HepG2 (cell line): ENCODE measurements at regions not wholly inside any gene's neighbourhood (a gene's known extent, or its start where the extent isn't known, plus 50 kb on each side); places are given as distances from the start of the nearest gene placed in this dataset.
"Not testable (repeated sequence)": the region's sequence is repeated elsewhere in the genome, so short reads cannot be mapped to it uniquely, and the experiment has no call there.

Experiments used
- ATAC-seq: fragments of 200-7000 bp; cut with Tn5 transposase; 3 replicates; pipeline ENCODE4 v1.9.1; 2020; ENCODE audit warnings: mild to moderate bottlenecking, moderate library complexity
- BruUV-seq: library from RNA; stranded (reverse); fragments of 400-500 nt; replicated peaks from 2 replicates; lab custom pipeline; 2021; lab: Mats Ljungman, UMichigan
- CTCF ChIA-PET: fragments of 300-600 bp; formaldehyde crosslinking; extraction: SDS; loops from one replicate; lab custom pipeline; 2021; ENCODE audit warnings: low total read pairs, inconsistent platforms, low intra/inter-chr PET ratio; lab: Yijun Ruan, JAX
- POLR2A ChIA-PET: fragments of 350-600 bp; sonication (Branson Sonifier 250); formaldehyde crosslinking; loops from one replicate; lab custom pipeline; 2020; ENCODE audit warnings: antibody characterized with exemption, inconsistent platforms; lab: Yijun Ruan, JAX
- DNase-seq: peaks from one replicate; pipeline ENCODE4 v3.0.0-alpha.2; 2015; ENCODE audit warnings: low spot score
- FAIRE-seq: peaks from 3 replicates; lab custom pipeline; 2011; peaks lifted over from hg19 to GRCh38; lab: Jason Lieb, UNC
- H2AFZ ChIP-seq: one replicate; pipeline ENCODE4 v1.6.1; 2011; ENCODE audit warnings: low read length, inconsistent platforms
- H3K27ac ChIP-seq: fragments of 300-600 bp; 3 replicates; pipeline ENCODE4 v1.8.0; 2011; ENCODE audit warnings: mixed run types, mild to moderate bottlenecking, mixed read lengths, low read length, inconsistent platforms; ENCODE audit not compliant: insufficient read depth; ENCODE audit errors: extremely low read length
- H3K27me3 ChIP-seq, 2 experiments: fragments of 200-600 bp in 1 of 2; 2 replicates in 1 of 2; 3 replicates in 1 of 2; pipeline versions ENCODE4 v1.6.0 to v1.8.0; 2011; ENCODE audit warnings: low read length in 2 of 2, mild to moderate bottlenecking in 2 of 2, moderate library complexity in 2 of 2, inconsistent platforms in 1 of 2; ENCODE audit not compliant: insufficient read depth in 2 of 2, control insufficient read depth in 1 of 2
- H3K36me3 ChIP-seq, 2 experiments: fragments of 200-600 bp in 1 of 2; replicated peaks in 1 of 2; 2 replicates in 1 of 2; 3 replicates in 1 of 2; pipeline versions ENCODE4 v1.5.1 to v1.8.0; 2011; ENCODE audit warnings: low read length in 2 of 2, inconsistent platforms in 1 of 2; ENCODE audit not compliant: insufficient read depth in 2 of 2, control insufficient read depth in 1 of 2
- H3K4me1 ChIP-seq: 2 replicates; pipeline ENCODE4 v1.5.1; 2012; ENCODE audit warnings: low read length, inconsistent platforms; ENCODE audit not compliant: insufficient read depth
- H3K4me2 ChIP-seq: 2 replicates; pipeline ENCODE4 v1.6.0; 2011; ENCODE audit warnings: low read depth, low read length, inconsistent platforms
- H3K4me3 ChIP-seq, 3 experiments: fragments of 200-600 bp in 1 of 3; sonication (generic), shearing (Covaris generic) in 1 of 3; replicated peaks in 1 of 3; 2 replicates each; pipeline ENCODE4 v1.5.1; 2011 to 2016; ENCODE audit warnings: low read length in 3 of 3, inconsistent platforms in 2 of 3, low read depth in 2 of 3, mild to moderate bottlenecking in 2 of 3, control low read depth in 1 of 3, mixed read lengths in 1 of 3; ENCODE audit not compliant: insufficient read depth in 1 of 3
- H3K79me2 ChIP-seq: one replicate; pipeline ENCODE4 v1.6.1; 2011; ENCODE audit warnings: low read length, inconsistent platforms; ENCODE audit not compliant: insufficient read depth
- H3K9ac ChIP-seq: 2 replicates; pipeline ENCODE4 v1.6.0; 2011; ENCODE audit warnings: mild to moderate bottlenecking, low read depth, low read length, inconsistent platforms; ENCODE audit not compliant: insufficient read depth
- H3K9me3 ChIP-seq: 2 replicates; pipeline ENCODE4 v1.5.1; 2012; ENCODE audit warnings: mild to moderate bottlenecking, low read length
- H4K20me1 ChIP-seq: 2 replicates; pipeline ENCODE4 v1.6.0; 2011; ENCODE audit warnings: inconsistent platforms, mild to moderate bottlenecking, low read length, moderate library complexity; ENCODE audit not compliant: insufficient read depth
- ATF7 ChIP-seq, 2 experiments: fragments of 450-650 bp in 1 of 2; sonication (generic) in 1 of 2; formaldehyde crosslinking in 1 of 2; IDR thresholded peaks; 2 replicates each; pipeline versions ENCODE4 v1.4.0 to v1.6.1; 2016 to 2020; ENCODE audit warnings: antibody characterized with exemption in 1 of 2, mild to moderate bottlenecking in 1 of 2, missing genetic modification reagents in 1 of 2
- GATAD1 ChIP-seq: IDR thresholded peaks from 2 replicates; pipeline ENCODE4 v1.6.1; 2016; ENCODE audit warnings: missing genetic modification reagents, missing compliant biosample characterization
- HIVEP1 ChIP-seq: sonication (generic); formaldehyde crosslinking; IDR thresholded peaks from 2 replicates; pipeline ENCODE4 v1.4.0; 2020; ENCODE audit warnings: mild to moderate bottlenecking, missing genetic modification reagents
- MAFF ChIP-seq: IDR thresholded peaks from 2 replicates; pipeline ENCODE4 v1.6.1; 2011; ENCODE audit warnings: low read depth, low read length, improper control_type of control experiment
- MAFK ChIP-seq, 2 experiments: IDR thresholded peaks in 1 of 2; conservative IDR thresholded peaks in 1 of 2; 2 replicates each; pipeline ENCODE4 v1.6.1; 2011; ENCODE audit warnings: improper control_type of control experiment in 2 of 2, low read length in 2 of 2
- SALL1 ChIP-seq: sonication (generic); formaldehyde crosslinking; IDR thresholded peaks from 2 replicates; pipeline ENCODE4 v1.8.0; 2022; ENCODE audit warnings: mild to moderate bottlenecking, missing genetic modification reagents
- WGBS: methylation state at CpG from one replicate; pipeline ENCODE4 v1.1.6; 2017; ENCODE audit warnings: low lambda C conversion rate; 5-methylcytosine and 5-hydroxymethylcytosine counted together
- in situ Hi-C: cut with HindIII; loops from 2 replicates; pipeline ENCODE4 v1.10.0; 2017; ENCODE audit warnings: low pct_unique_long_range_greater_than_20kb; ENCODE audit not compliant: extremely low pct_ligation_motif_present
- intact Hi-C: fragments of 100-400 bp; cut with micrococcal nuclease; formaldehyde crosslinking; loops from one replicate; pipeline ENCODE4 v1.10.0; 2022; ENCODE audit not compliant: unreplicated experiment
- TF ChIP-seq, protein P1 (sequence below): sonication (generic); formaldehyde crosslinking; IDR thresholded peaks from 2 replicates; pipeline ENCODE4 v1.5.0; 2020; ENCODE audit warnings: missing genetic modification reagents

DNA sequence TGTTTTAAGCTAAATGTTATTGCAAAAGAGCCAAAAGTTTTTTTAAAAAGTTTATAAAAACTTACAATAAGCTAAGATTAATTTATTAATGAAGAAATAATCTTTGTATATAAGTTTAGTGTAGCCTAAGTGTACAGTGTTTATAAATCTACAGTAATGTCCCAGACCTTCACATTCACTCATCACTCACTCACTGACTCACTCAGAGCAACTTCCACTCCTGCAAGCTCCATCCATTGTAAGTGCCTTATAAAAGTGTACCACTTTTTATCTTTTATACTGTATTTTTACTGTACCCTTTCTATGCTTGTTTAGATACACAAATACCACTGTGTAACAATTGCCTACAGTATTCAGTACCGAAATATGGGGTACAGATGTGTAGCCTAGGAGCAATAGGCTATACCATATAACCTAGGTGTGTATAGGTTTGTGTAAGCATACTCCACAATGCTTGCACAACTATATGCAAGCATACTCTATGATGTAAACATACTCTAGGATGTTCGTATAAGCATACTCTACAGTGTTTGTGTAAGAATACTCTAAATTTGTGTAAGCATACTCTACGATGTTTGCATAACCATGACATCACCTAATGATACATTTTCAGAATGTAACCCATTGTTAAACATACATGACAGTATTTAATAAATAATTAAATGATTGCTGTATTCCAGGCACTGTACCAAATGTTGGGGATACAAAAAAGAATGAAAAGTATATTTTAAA, 953.0 kb downstream of the KCNA4 start:
- intact Hi-C loops, result no loop called here
- WGBS, result 0% methylated on average over 3 of the region's 3 CpGs
- no peak overlapping the region for H3K27ac ChIP-seq
- no peaks in the 10 kb centered on the region for H3K79me2 ChIP-seq
- in situ Hi-C loops, result no loop called here
- TF ChIP-seq HIVEP1 (CRISPR knock-in tag), result no peak
- TF ChIP-seq ATF7 (IDR thresholded peaks at IDR 0.05), result peak; percentile 38; the same call in 1 of the 2 replicates
- no peak for TF ChIP-seq ATF7 (CRISPR knock-in tag; IDR thresholded peaks at IDR 0.05)
- TF ChIP-seq, all 625 proteins: peak for 1
- DNase-seq (no peak), FAIRE-seq (no peak), ATAC-seq (no peak)
- POLR2A ChIA-PET, result no interaction called here
- Histone ChIP-seq H3K4me1 (no peaks in the 10 kb centered on the region), H3K4me2 (no peak overlapping the region), H3K9ac (no peak overlapping the region), H2AFZ (no peak overlapping the region), H3K36me3 (no peaks in the 10 kb centered on the region), H3K4me3 (no peak overlapping the region), H3K9me3 (peaks cover 48% of the 10 kb centered on the region), H4K20me1 (no peaks in the 10 kb centered on the region), H3K27me3 (no peaks in the 10 kb centered on the region)
- no TSS peak for BruUV-seq
- CTCF ChIA-PET, result no interaction called here

DNA sequence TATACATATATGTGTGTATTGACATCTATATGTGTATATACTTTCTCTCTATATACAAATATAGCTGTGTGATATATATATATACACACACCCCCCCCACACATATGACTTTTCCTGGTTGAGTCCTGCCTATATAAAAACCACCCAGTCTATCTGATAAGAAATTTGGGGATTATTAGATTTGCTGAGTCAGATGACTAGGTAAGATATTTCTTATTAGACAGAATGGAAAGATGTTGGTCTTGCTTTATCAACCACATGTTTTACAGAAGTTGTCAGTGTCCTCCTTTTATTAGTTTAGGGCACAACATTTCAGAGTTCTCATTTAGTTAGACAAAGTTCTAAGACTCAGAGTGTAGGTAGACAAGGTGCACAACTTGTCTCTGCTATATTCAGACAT, 953.3 kb downstream of the METTL15 start:
- Histone ChIP-seq H4K20me1 (no peaks in the 10 kb centered on the region), H3K36me3 (no peaks in the 10 kb centered on the region), H2AFZ (no peak overlapping the region), H3K9me3 (peaks cover 47% of the 10 kb centered on the region), H3K4me2 (no peak overlapping the region), H3K4me1 (no peaks in the 10 kb centered on the region), H3K27ac (no peak overlapping the region), H3K79me2 (no peaks in the 10 kb centered on the region), H3K27me3 (no peaks in the 10 kb centered on the region), H3K9ac (no peak overlapping the region), H3K4me3 (no peak overlapping the region)
- BruUV-seq, result no TSS peak
- DNase-seq, result no peak
- ChIA-PET CTCF (no interaction called here), POLR2A (no interaction called here)
- no peak for ATAC-seq
- intact Hi-C loops, result no loop called here
- in situ Hi-C loops, result no loop called here
- no peak for FAIRE-seq
- TF ChIP-seq GATAD1 (CRISPR knock-in tag) (no peak), SALL1 (no peak), MAFK (conservative IDR thresholded peaks at IDR 0.05 in 1 of 2, IDR thresholded peaks at IDR 0.05 in 1 of 2; ENCODE audit: low read length in 2 of 2) (peak; percentile 31 to 55; a peak in 2 of 4 replicates), MAFF (peak; percentile 53; the same call in 1 of the 2 replicates)
- TF ChIP-seq, protein P1, sequence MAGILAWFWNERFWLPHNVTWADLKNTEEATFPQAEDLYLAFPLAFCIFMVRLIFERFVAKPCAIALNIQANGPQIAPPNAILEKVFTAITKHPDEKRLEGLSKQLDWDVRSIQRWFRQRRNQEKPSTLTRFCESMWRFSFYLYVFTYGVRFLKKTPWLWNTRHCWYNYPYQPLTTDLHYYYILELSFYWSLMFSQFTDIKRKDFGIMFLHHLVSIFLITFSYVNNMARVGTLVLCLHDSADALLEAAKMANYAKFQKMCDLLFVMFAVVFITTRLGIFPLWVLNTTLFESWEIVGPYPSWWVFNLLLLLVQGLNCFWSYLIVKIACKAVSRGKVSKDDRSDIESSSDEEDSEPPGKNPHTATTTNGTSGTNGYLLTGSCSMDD (CRISPR knock-in tag), result no peak

DNA sequence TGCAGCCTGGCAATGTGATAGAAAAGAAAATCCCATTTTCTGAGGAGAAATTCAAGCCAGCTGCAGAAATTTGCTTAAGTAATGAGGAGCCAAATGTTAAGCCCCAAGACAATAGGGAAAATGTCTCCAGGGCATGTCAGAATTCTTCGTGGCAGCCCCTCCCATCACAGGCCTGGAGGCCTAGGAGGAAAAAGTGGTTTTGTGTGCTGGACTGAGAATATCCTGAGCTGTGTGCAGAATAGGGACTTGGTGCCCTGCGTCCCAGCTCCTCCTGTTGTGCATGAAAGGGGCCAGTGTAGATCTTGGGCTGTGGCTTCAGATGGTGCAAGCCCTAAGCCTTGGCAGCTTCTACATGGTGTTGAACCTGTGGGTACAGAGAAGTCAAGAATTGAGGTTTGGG, 948.3 kb downstream of the METTL15 start:
- in situ Hi-C loops, intact Hi-C loops, FAIRE-seq, H3K27me3 ChIP-seq, BruUV-seq, H3K4me2 ChIP-seq, H3K9ac ChIP-seq, H3K27ac ChIP-seq, DNase-seq, POLR2A ChIA-PET, CTCF ChIA-PET, H2AFZ ChIP-seq, H3K36me3 ChIP-seq, H3K4me1 ChIP-seq, H4K20me1 ChIP-seq, H3K79me2 ChIP-seq, ATAC-seq, H3K4me3 ChIP-seq: not testable (repeated sequence)
- 0% methylated on average over 1 of the region's 2 CpGs for WGBS
- peaks cover 38% of the 10 kb centered on the region for H3K9me3 ChIP-seq
